Transverse colon (tissue), 4 donors: ENCODE measurements at regions not wholly inside any gene's neighbourhood (a gene's known extent, or its start where the extent isn't known, plus 50 kb on each side); places are given as distances from the start of the nearest gene placed in this dataset.

Experiments used
- DNase-seq: peaks from one replicate; pipeline ENCODE4 v3.0.0-alpha.2; 2019
- H3K27ac ChIP-seq, 4 donors: fragments of 200-600 bp; sonication (generic); 2 replicates each; pipeline ENCODE4 v1.5.1; 2016 to 2018; ENCODE audit warnings: inconsistent platforms in 4 of 4
- H3K27me3 ChIP-seq: fragments of 200-600 bp; sonication (generic); 2 replicates; pipeline ENCODE4 v1.5.1; 2017; ENCODE audit warnings: inconsistent platforms
- H3K36me3 ChIP-seq, 4 donors: fragments of 200-600 bp; sonication (generic); 2 replicates each; pipeline ENCODE4 v1.5.1; 2017 to 2019; ENCODE audit warnings: inconsistent platforms in 4 of 4
- H3K4me1 ChIP-seq, 4 donors: fragments of 200-600 bp; sonication (generic); 2 replicates each; pipeline ENCODE4 v1.5.1; 2017 to 2020; ENCODE audit warnings: inconsistent platforms in 4 of 4
- H3K4me3 ChIP-seq, 4 donors: fragments of 200-600 bp; sonication (generic); 1 replicate in 1 of 4; 2 replicates in 3 of 4; pipeline versions ENCODE4 v1.5.1 to v1.6.1; 2017 to 2019; ENCODE audit warnings: inconsistent platforms in 4 of 4
- H3K9me3 ChIP-seq, 2 donors: fragments of 200-600 bp; sonication (generic); 2 replicates each; pipeline ENCODE4 v1.5.1; 2017 to 2019; ENCODE audit warnings: inconsistent platforms in 2 of 2
- CTCF ChIP-seq, 5 experiments: fragments of 200-600 bp in 3 of 5; fragments of 450-650 bp in 2 of 5; sonication (generic) in 3 of 5; IDR thresholded peaks; 1 replicate in 2 of 5; 2 replicates in 3 of 5; pipeline ENCODE4 v1.5.1; 2016 to 2017; ENCODE audit warnings: antibody characterized with exemption in 5 of 5, inconsistent platforms in 3 of 5, mild to moderate bottlenecking in 2 of 5, moderate library complexity in 1 of 5
- EP300 ChIP-seq: sonication (generic); formaldehyde crosslinking; IDR thresholded peaks from one replicate; pipeline ENCODE4 v1.6.1; 2017; ENCODE audit warnings: antibody characterized with exemption, low read depth
- POLR2A ChIP-seq: fragments of 450-650 bp; IDR thresholded peaks from one replicate; pipeline ENCODE4 v1.6.1; 2016; ENCODE audit warnings: antibody characterized with exemption, mild to moderate bottlenecking, moderate library complexity
- POLR2AphosphoS5 ChIP-seq, 3 donors: sonication (generic); formaldehyde crosslinking; IDR thresholded peaks; one replicate each; pipeline ENCODE4 v1.6.1; 2016; ENCODE audit warnings: antibody characterized with exemption in 3 of 3
- WGBS, 2 donors: methylation state at CpG; one replicate each; pipeline ENCODE4 v1.1.5; 2018; ENCODE audit warnings: low coverage in 1 of 2; 5-methylcytosine and 5-hydroxymethylcytosine counted together
- in situ Hi-C, 4 donors: fragments of 200-750 bp; cut with MboI; loops; one replicate each; pipeline versions ENCODE4 v1.15.0 to v1.15.1; 2017; ENCODE audit warnings: low sequenced_read_pairs in 3 of 4, low pct_ligation_motif_present in 1 of 4, low pct_unique_long_range_greater_than_20kb in 1 of 4
- intact Hi-C: fragments of 100-400 bp; cut with DNase I; formaldehyde crosslinking; loops from one replicate; pipeline ENCODE4 v1.15.1; 2023; ENCODE audit warnings: low total_unique reads

- no peaks in the 10 kb centered on the region for H3K27me3 ChIP-seq
- DNase-seq, result no peak
- no peak overlapping the region for H3K27ac ChIP-seq
- in situ Hi-C loops, result no loop called here
- H3K4me1 ChIP-seq, result no peaks in the 10 kb centered on the region
- 76 to 77% methylated on average over 3 to 5 of the region's 5 CpGs for WGBS, 2 donors
- intact Hi-C loops, result no loop called here
- TF ChIP-seq POLR2A (no peak), POLR2AphosphoS5 (IDR thresholded peaks at IDR 0.05) (no peak), EP300 (no peak), CTCF (IDR thresholded peaks at IDR 0.05) (no peak)
- no peaks in the 10 kb centered on the region for H3K9me3 ChIP-seq
- H3K36me3 ChIP-seq, result no peaks in the 10 kb centered on the region
- H3K4me3 ChIP-seq, result no peak overlapping the region
Observed at GRCh38 chr2:61714210-61714609, 139.7 kb downstream of the FAM161A start.

GRCh38 chr2:61713457-61713856 is 140.4 kb downstream of the FAM161A start:
- DNase-seq, result no peak
- TF ChIP-seq CTCF (IDR thresholded peaks at IDR 0.05) (no peak), POLR2A (no peak), POLR2AphosphoS5 (IDR thresholded peaks at IDR 0.05) (no peak), EP300 (no peak)
- no peak overlapping the region for H3K27ac ChIP-seq
- intact Hi-C loops, result no loop called here
- H3K4me3 ChIP-seq, result no peak overlapping the region
- no peaks in the 10 kb centered on the region for H3K9me3 ChIP-seq
- no peaks in the 10 kb centered on the region for H3K4me1 ChIP-seq
- in situ Hi-C loops, result no loop called here
- no peaks in the 10 kb centered on the region for H3K36me3 ChIP-seq
- H3K27me3 ChIP-seq, result no peaks in the 10 kb centered on the region
- 60 to 61% methylated on average over 3 to 6 of the region's 6 CpGs for WGBS, 2 donors

- Histone ChIP-seq H3K4me3 (no peak overlapping the region), H3K9me3 (no peaks in the 10 kb centered on the region), H3K27me3 (no peaks in the 10 kb centered on the region), H3K27ac (no peak overlapping the region), H3K36me3 (no peaks in the 10 kb centered on the region), H3K4me1 (no peaks in the 10 kb centered on the region)
- TF ChIP-seq POLR2A (no peak), POLR2AphosphoS5 (IDR thresholded peaks at IDR 0.05) (no peak), CTCF (IDR thresholded peaks at IDR 0.05) (no peak), EP300 (no peak)
- no peak for DNase-seq
- 81 to 100% methylated on average over 1 to 4 of the region's 4 CpGs for WGBS, 2 donors
- intact Hi-C loops, result no loop called here
- in situ Hi-C loops, result no loop called here
Observed at GRCh38 chr2:61712060-61712459, 141.8 kb downstream of the FAM161A start.

GRCh38 chr2:61710711-61711110 is 143.1 kb downstream of the FAM161A start:
- DNase-seq, result peak; percentile 19
- 22 to 31% methylated on average over 3 to 4 of the region's 4 CpGs for WGBS, 2 donors
- in situ Hi-C loops (no loop called here), intact Hi-C loops (no loop called here)
- Histone ChIP-seq H3K27me3 (no peaks in the 10 kb centered on the region), H3K4me3 (no peak overlapping the region), H3K4me1 (no peaks in the 10 kb centered on the region), H3K9me3 (no peaks in the 10 kb centered on the region), H3K27ac (no peak overlapping the region), H3K36me3 (no peaks in the 10 kb centered on the region)
- TF ChIP-seq EP300 (no peak), POLR2A (no peak), CTCF (IDR thresholded peaks at IDR 0.05) (no peak), POLR2AphosphoS5 (IDR thresholded peaks at IDR 0.05) (no peak)
